ENCODE measurements at regions not wholly inside any gene's neighbourhood (a gene's known extent, or its start where the extent isn't known, plus 50 kb on each side); places are given as distances from the start of the nearest gene placed in this dataset.
"Not testable (repeated sequence)": the region's sequence is repeated elsewhere in the genome, so short reads cannot be mapped to it uniquely, and the experiment has no call there.

DNA sequence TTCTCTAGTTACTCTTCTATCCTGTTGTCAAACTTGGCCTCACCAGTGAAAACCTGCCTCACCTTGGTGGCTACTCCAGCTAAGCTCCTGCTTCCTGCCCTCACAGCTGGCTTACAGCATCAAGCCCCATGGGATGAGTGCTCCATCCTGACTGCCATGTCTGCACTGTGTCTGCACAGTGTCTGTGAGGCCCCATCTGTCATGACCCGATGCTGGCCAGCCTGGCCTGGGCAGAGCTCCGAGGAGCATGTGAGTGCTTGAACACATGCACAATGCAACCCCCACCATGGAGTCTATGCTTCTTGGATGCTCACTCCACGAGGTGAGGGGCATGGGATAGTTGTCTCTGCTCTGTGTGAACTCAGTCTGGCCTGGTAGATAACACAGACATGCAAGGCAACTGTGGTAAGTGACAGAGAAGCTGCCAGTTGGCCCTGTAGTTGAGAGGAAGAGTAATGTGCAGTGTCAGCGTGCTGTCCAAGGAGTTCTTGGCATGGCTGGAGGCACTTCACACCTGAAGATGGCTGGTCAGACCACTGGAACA lies 207.1 kb upstream of the ZNF32 start:
- no peak for DNase-seq

GRCh38 chr10:43854007-43854406 lies 205.3 kb upstream of the ZNF32 start:
- DNase-seq = no peak

DNA sequence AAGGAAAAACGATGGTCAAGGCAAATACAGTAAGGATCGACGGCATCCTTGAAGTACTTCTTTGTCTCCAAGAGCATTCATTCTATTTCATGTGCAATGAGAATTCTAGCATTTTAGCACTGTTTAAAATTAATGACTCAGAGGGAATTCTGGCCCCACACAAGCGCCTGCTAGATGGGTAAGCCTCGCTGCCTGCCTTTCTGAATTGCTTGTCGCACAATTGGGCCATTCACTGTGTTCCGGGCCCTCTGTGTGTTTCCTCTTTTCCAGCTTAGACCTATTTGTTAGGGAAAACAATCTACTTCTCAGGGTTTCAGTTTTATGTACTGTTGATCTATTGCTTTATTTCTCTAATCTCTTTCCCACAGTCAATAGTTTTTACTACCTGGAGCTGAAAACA lies 204.7 kb upstream of the ZNF32 start:
- DNase-seq = no peak

DNA sequence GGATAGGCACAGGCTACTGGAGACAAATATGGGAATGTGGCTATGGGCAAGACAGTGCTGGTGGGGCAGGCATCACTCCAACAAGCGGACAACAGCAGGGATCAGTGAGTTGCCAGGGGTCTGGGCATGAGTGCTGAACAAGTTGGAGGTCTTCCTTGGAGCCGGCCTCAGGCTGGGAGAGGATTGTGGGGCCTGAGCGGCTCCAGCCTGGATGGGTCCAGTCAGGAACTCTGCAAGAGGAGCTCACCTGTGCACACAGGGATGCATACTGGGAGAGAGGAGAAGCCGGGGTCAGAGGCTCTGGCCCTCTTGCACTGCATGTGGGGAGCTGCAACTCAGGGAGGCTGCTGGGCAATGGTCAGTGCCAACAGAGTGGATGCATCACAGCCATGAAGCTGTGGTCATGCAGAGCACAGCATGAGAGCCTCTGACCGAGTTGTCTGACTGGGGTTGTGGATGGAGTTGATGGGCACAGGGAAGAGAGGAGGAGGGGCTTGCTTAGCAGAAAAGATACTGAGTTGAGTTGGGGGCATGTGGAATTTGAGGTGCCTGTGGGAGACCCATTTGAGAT lies 204.0 kb upstream of the ZNF32 start:
- no peak for DNase-seq

GRCh38 chr10:43852149-43852548 lies 203.5 kb upstream of the ZNF32 start:
- DNase-seq = no peak

DNA sequence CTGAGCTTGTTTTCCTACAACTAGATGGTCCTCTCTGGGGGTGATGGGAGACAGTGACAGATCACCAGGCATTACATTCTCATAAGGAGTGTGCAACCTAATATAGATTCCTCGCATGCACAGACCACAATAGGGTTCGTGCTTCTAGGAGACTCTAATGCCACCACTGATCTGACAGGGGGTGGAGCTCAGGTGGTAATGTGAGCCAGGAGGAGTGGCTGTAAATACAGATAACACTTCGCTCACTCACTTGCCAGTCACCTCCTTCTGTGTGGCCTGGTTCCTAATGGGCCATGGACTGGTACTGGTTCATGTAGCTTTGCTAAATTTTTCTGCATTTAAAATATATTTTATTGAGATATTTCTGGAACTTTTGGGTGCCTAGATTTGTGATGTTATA lies 202.3 kb upstream of the ZNF32 start:
- DNase-seq = no peak

GRCh38 chr10:43849551-43849950 lies 200.9 kb upstream of the ZNF32 start:
- no peak for DNase-seq

- no peak for DNase-seq
These were observed 198.3 kb upstream of the ZNF32 start for GRCh38 chr10:43846968-43847367.

GRCh38 chr10:43846187-43846680 lies 197.6 kb upstream of the ZNF32 start:
- DNase-seq = peak in 1 of 2 donors; percentile 10

- DNase-seq = no peak
These were observed 196.4 kb upstream of the ZNF32 start for GRCh38 chr10:43845121-43845520.

GRCh38 chr10:43844221-43844620 lies 195.5 kb upstream of the ZNF32 start:
- DNase-seq = no peak

DNA sequence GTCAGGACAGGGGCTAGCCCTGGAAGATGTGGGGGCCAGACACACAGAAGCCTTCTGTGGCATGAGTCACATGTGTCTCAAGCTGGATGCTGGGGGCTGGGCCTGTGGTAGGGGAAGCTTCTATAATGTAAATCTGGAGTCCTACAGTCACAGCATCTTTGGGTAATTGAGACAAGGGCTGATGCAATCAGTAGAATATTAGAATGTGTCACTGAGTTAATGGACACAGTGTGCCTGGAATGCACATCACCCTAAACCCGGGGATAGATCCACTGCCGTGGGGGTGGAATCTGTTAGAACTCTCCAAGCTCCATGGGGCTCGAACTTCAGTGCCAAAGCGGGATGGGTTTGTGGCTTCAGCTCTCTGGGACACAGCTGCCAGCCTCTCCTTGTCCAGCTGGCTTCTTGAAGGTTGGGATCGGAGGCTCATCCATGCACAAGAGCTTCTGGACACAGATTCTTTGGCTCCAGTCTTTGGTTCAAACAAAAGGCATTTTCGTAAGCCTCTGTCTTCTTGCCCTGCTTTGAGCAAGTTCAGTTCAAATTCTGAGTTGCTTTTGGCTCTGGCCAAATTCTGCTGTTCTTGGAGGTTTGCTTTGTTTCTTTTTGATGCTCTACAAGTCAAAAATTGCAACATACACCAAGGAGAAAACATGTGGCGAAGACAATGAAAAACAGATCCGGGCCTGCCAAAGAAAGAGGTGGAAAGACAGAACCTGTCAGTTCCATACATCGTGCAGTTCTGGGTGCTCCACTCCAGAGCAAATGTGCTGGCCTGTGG lies 194.8 kb upstream of the ZNF32 start:
- DNase-seq = no peak

DNA sequence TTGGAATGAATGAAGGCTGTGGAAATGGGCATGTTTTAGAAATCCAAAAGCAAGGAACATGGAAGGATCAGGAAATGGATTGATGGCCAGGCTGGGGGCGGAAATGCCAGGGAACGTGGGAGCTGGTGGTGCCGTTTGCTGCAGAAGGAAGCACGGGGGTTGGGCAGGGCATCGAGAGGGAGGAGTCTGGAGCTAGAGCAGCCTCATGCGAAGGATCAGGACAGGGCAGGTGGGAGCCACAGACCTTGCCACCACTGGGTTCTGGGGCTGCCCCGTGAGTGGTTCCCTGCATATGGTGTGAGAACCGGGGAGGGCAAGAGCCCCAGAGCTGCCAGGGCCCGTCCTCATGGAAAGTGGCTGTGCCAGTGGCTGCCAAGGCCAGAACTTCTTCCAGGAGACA lies 193.8 kb upstream of the ZNF32 start:
- no peak for DNase-seq

GRCh38 chr10:43842072-43842471 lies 193.4 kb upstream of the ZNF32 start:
- no peak for DNase-seq

DNA sequence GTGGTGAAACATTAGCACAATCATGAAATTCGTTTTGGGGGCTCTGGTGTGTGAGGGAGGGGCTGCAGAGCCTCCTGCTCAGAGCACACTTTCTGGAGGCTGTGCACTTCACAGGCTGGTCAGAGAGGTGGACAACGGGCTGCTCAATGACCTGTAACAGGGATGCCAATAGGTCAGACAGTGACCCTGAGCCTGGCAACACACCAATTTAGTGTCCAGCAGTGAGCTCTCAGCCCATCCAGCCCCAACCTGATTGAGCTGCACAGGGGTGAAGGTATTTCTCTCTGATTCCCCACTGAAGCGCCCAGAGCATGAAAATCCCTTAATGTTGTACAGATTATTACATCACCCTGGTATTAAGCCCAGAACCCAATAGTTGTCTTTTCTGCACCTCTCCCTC lies 191.3 kb upstream of the ZNF32 start:
- no peak for DNase-seq

GRCh38 chr10:43834751-43835150 lies 186.1 kb upstream of the ZNF32 start:
- DNase-seq = not testable (repeated sequence)

GRCh38 chr10:43827853-43828252 lies 179.2 kb upstream of the ZNF32 start:
- no peak for DNase-seq

DNA sequence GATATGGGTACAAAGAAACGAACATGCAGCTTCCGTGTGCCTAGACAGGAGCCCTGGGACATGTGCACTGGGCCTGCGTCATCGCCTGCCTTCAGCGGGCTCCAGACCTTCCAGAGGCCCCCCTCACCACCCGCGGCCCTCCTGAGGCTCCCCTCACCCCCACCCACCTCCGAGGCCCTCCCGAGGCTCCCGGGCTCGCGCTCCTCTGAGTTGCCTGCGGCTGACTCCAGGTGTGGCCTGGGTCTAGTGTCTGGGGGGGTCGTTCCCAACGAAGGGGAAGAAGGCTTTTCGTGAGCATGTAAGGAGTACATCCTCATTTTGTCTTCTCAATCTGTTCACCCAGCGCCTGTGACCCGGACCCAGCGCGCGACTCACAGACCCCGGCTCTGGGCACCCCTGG lies 177.3 kb upstream of the ZNF32 start:
- no peak for DNase-seq

GRCh38 chr10:43825421-43825820 lies 176.7 kb upstream of the ZNF32 start:
- DNase-seq = no peak

DNA sequence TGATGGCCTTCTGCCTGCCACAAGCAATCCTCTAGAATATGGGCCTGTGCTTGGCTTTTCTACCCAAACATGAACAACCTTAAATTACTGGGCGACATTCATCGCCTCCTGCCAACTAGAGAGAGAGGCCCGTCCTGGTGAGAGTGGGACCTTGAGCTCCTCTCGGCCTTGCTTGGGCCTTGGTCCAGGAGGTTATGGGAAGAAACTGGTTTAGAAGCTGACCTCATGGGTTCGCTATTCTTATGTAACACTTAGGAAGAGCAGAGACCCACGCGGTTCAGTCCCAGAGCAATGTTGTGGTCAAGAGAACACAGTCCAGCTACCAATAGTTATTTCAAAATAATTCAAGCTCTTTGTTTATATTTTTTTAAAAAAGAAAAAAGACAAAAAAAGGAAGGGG lies 176.3 kb upstream of the ZNF32 start:
- no peak for DNase-seq

DNA sequence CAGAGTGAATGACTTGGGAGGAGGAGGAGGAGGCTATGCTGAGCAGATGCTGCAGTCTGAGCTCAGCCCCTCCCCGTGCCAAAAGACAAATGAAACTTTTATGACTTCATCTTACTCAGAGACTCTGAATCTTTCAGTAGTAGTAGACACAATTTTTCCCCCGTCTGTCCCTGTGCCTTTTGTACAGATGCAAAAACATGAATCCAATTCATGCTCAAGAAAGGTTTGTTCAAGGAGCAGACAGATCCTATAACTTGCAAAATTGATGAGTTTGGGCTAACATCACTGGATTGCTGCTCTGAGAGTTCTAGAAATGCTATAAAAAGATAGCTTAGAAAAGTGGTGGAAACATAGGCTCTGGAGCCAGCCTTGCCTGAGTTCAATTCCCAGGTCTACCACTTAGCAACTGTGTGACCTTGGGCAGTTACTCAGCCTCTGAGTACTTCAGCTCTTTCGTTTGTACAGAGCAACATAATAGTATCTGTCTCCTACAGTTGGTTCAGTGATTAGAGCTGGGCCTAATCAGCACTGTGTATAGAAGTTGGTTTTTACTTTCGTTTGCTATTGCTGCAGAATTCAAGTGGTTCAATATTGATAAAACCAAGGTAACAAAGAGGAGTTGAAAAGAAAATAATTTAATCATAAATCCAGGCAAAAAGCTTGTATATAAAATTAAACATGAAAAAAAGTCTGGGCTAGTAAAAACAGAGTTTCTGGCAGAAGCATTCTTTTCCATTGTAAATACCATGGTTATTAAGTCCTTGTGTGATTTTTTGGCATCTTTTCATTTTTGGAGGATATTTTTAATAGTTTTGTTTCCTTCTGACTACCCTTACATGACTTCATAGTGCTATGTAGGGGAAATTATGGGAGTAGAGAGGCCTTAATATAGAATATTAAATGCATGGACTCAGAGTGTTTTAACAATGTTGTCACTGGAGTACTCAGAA lies 174.2 kb upstream of the ZNF32 start:
- DNase-seq = no peak

GRCh38 chr10:43821103-43821502 lies 172.4 kb upstream of the ZNF32 start:
- no peak for DNase-seq
